ENCODE measurements at regions not wholly inside any gene's neighbourhood (a gene's known extent, or its start where the extent isn't known, plus 50 kb on each side); places are given as distances from the start of the nearest gene placed in this dataset.
"Not testable (repeated sequence)": the region's sequence is repeated elsewhere in the genome, so short reads cannot be mapped to it uniquely, and the experiment has no call there.

DNA sequence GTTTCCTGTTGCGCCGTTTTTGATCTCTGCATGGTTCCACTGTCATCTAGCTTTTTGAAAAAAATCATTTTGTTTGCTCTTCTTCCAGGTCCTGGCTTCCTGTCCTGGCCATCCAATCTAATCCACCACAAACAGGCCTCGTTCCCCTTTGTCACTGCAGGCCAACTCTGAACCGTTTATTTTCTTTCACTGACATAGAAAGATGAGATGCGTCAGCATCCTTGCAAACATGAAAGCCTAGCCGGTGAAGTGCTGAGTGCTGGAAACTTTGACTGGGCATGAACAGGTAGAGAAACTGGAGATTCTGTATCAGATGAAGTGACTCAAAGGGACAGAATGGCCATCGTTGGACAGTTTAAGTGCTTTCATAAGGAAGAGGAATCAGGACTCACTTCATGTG is 1247.8 kb downstream of the TYW1 start:
- no peak for DNase-seq (ENCODE audit: low spot score)

DNA sequence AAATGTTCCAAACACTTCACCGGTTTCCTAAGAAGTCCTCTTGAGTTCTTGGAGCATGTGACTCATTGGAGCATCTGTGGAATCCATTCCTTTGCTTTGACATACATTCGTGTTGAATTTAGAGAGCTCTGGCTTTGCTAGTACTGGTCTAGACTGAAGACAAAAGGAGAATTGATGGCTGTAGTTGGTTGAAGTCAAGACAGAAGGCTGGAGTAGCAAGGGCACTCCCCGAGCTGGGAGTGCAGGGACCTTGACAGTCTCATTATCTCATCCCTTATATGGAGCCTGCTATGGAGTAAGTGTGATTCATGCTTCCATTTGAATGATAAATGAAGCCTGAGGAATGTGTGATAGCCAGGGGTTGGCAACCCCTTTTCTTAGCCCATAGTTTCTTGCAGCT is 1249.1 kb downstream of the TYW1 start:
- DNase-seq (ENCODE audit: low spot score), result no peak

DNA sequence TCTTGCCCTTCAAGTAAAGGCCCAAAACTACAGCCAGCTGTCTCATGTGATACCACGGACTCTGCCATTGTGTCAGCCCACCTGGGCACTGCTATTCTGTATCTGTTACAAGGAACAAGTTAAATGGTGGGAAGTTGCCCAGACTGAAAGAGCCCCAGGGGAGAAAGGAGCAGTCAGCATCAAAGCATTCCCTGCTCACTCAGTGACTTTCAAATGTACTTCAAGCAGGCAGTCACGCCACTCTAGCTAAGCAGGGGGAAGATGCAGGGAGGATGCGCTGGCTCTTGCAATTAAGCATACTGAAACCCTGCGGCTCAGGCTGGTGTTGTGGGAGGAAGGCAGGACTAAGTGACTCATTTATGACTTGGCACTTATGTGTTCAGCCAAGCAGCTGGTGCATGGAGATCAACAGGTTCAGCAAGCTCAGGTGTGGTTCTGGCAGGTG is 1249.6 kb downstream of the TYW1 start:
- peak; percentile 6 for DNase-seq (ENCODE audit: low spot score)

GRCh38 chr7:68247126-68247525 is 1250.5 kb downstream of the TYW1 start:
- no peak for DNase-seq (ENCODE audit: low spot score)

DNA sequence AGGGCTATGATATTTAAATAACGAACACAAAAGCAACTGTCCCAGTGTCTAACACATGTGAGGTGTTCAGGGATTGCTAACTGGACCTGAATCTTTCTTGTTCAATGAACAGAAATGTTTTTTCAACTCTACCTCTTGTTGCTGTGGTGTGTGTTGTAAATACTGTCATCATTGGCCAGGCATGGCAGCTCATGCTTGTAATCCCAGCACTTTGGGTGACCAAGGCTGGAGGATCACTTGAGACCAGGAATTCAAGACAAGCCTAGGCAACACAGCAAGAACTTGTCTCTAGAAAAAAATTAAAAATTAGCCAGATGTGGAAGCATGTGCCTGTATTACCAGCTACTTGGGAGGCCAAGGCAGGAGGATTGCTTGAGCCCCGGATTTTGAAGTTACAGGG is 1250.9 kb downstream of the TYW1 start:
- DNase-seq (ENCODE audit: low spot score), result no peak

GRCh38 chr7:68248973-68249372 is 1252.3 kb downstream of the TYW1 start:
- DNase-seq (ENCODE audit: low spot score), result no peak

GRCh38 chr7:68249611-68250010 is 1253.0 kb downstream of the TYW1 start:
- no peak for DNase-seq (ENCODE audit: low spot score)

DNA sequence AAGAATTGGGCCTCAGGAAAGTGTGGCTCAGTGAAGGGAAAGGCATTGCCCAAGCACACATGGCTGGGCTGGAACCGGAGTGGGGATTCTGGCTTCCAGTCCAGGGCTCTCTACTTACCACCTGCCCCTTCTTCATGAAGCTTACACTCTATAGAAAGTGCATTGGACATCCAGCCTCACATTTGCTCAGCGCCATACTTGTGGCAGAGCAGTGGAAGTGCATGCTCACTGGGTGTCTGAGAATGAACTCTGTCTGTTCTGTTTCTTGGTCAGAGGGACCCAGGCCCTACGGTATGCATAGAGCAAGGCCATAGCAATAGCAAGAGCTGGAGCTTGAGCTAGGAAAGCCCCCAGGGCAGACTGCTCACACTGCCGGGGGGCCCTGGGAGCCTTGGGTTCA is 1253.5 kb downstream of the TYW1 start:
- no peak for DNase-seq (ENCODE audit: low spot score)

- DNase-seq (ENCODE audit: low spot score), result not testable (repeated sequence)
Measured at GRCh38 chr7:68254815-68255214, 1258.2 kb downstream of the TYW1 start.

DNA sequence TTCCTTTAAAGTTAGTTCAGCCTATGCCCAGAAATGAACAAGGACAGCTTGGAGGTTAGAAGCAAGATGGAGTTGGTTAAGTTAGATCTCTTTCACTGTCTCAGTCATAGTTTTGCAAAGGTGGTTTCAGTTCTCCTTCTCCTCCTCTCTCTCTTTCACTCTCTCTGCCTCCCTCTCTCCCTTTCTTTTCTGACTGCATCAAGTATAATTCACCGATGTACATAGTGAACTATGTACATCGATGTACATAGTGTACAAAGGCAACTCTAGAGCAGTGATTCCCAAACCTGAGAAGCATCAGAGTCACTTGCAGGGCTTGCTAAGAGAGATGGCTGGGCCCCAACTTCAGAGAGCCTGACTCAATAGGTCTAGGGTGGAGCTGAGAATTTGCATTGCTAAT is 1259.7 kb downstream of the TYW1 start:
- DNase-seq (ENCODE audit: low spot score), result no peak

DNA sequence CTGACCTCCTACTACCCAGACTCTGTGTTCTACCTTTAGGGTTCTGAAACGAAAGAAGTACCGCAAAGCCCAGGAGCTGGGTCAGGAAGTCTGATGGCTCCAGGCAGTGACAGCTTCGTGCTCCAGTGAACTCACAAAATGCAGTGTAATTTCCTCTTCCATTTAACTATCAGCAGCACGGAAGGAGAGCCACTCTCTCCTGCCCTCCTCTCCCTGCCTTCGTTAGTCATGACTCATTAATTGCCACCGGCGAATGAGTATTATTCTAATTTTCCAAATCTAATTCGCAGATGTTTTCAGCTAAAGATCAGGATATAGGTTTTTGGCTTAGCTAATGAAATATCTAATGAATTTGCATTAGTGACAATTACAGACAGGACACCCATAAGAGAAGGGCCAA is 1262.0 kb downstream of the TYW1 start:
- no peak for DNase-seq (ENCODE audit: low spot score)

DNA sequence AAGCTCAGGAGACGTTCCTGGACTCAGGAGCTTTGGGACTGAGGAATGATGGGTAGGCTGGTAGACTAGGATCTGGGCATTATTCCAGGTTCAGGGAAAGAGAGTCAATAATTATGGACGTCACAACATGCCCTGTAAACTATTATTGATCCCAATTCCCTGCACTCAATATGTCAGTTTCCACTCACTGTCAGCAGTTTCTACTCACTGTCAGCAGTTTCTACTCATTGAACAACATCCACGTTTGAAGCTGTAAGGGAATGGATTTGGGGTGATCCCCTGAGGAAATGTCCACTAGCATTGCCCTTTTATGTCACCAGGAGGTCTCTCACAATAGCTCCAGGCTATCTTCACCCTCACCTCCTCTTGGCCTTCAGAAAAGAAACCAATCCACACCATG is 1268.6 kb downstream of the TYW1 start:
- no peak for DNase-seq (ENCODE audit: low spot score)

- no peak for DNase-seq (ENCODE audit: low spot score)
Measured at GRCh38 chr7:68266004-68266579, 1269.5 kb downstream of the TYW1 start.

GRCh38 chr7:68267486-68267885 is 1270.9 kb downstream of the TYW1 start:
- DNase-seq (ENCODE audit: low spot score), result no peak

DNA sequence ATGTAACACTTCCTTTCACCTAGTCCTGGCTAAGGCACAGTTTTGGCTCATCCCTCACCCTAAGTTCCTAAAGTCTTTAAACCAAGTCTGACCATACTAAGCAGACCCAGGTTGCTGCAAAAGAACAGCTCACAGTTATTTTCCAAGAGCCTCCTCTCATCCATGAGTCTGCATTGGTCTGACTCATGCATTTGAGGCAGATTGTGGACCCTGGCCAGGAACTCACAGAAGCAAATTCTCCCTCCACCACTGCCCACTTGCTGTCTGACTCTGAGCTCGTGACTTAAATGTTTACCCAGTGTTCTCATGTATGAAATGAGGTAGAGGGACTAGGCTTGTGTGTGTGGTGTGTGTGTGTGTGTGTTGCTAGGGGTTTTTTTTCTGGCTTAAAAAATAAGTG is 1272.8 kb downstream of the TYW1 start:
- DNase-seq (ENCODE audit: low spot score), result peak; percentile 20

DNA sequence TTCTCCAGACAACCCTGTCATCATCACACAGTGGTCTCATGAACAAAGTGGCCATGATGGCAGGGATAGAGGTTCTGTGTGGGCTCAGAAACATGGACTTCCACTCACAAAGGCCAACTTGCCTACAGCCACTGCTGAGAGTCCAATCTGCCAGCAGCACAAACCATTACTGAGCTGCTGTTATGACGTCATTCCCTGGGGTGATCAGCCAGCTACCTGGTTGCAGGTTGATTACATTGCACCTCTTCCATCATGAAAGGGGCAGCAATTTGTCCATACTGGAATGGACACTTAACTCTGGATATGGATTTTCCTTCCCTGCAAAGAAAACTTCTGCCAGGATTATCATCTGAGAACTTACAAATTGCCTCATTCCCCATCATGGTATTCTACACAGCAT is 1275.9 kb downstream of the TYW1 start:
- no peak for DNase-seq (ENCODE audit: low spot score)

DNA sequence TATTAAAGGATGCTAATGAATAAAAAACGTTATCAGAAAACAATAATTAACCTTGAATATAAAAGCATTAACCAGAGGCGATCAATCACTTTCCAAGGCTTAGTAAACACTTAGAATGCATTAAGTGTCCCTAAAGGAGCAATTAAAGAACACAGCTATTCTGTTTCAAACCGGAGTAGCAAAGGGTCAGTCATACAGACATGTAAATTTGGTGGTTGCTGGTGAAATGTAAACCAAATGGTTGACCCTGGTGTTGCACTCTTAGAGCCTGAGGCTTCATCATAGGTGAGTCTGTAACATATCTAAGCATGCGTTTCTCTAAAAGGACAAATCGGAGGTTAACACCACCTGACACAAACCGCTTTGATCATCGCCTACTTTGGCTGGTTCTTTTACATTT is 1280.1 kb downstream of the TYW1 start:
- DNase-seq (ENCODE audit: low spot score), result no peak

- no peak for DNase-seq (ENCODE audit: low spot score)
Measured at GRCh38 chr7:68279827-68280400, 1283.3 kb downstream of the TYW1 start.

GRCh38 chr7:68280931-68281330 is 1284.3 kb downstream of the TYW1 start:
- DNase-seq (ENCODE audit: low spot score), result no peak

GRCh38 chr7:68288144-68288593 is 1291.5 kb downstream of the TYW1 start:
- no peak for DNase-seq (ENCODE audit: low spot score)

- DNase-seq (ENCODE audit: low spot score), result no peak
Measured at GRCh38 chr7:68291710-68292109, 1295.1 kb downstream of the TYW1 start.

DNA sequence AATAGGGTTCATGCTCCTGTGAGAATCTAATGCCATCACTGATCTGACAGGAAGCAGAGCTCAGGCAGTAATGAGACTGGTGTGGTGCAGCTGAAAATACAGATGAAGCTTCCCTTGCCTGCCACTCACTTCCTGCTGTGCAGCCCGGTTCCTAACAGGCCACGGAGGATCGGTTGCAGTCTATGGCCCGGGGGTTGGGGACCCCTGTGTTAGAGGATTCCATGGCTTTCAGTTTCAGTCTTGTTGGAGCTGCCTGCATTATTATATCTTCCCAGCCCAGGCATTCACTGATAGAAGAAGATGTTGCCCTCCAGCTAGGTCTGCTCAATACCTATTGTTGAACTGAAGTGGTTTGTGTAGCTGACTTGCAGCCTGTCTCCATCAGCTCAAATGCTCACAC is 1298.8 kb downstream of the TYW1 start:
- no peak for DNase-seq (ENCODE audit: low spot score)

DNA sequence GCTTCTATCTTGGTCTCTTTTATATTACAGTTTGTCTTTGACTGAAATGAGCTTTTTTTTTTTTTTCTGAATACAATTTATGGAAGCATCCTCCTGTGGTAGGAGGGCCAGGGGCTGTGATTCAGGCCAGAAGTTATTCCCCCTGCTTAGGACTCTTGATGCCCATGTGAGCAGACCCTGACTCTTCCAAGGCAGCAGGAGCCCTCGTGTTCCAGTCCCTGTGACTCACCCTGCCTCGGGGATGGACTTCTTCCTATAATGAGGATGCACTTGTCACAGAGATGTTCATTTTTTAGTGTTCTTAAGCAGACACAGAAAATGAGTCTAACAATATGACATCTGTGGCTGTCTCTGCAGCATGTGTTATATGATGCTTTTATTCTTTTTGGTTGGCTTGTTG is 1293.7 kb upstream of the AUTS2 start:
- no peak for DNase-seq (ENCODE audit: low spot score)

- DNase-seq (ENCODE audit: low spot score), result no peak
Measured at GRCh38 chr7:68306692-68307107, 1291.6 kb upstream of the AUTS2 start.
